ENCODE measurements at regions not wholly inside any gene's neighbourhood (a gene's known extent, or its start where the extent isn't known, plus 50 kb on each side); places are given as distances from the start of the nearest gene placed in this dataset.
A peak's percentile ranks its signal among the peaks of the same experiment; 100 is the strongest.

GRCh38 chr12:61717986-61718385, 542.2 kb upstream of the USP15 start:
- Histone ChIP-seq H3K79me1 (ENCODE audit: low read length) (no peaks in the 10 kb centered on the region), H3K4me2 (ENCODE audit: low read length) (no peak overlapping the region), H3K27ac (ENCODE audit: low read depth, low read length) (no peak overlapping the region), H4K12ac (ENCODE audit: low read depth, low read length) (no peak overlapping the region), H3K18ac (ENCODE audit: low read length) (no peak overlapping the region), H3K4me1 (ENCODE audit: control insufficient read depth in 1 of 2, insufficient read depth in 2 of 2, low read length in 2 of 2) (no peaks in the 10 kb centered on the region), H2BK12ac (ENCODE audit: low read length) (no peak overlapping the region), H3K79me2 (ENCODE audit: control insufficient read depth, insufficient read depth, low read length, poor library complexity) (no peaks in the 10 kb centered on the region), H3K9ac (ENCODE audit: low read length) (no peak overlapping the region), H3K14ac (ENCODE audit: low read length) (no peak overlapping the region), H3K23ac (ENCODE audit: low read length) (no peak overlapping the region), H2BK120ac (ENCODE audit: insufficient read depth, low read length, poor library complexity) (no peak overlapping the region), H2BK5ac (ENCODE audit: low read depth, low read length, poor library complexity) (no peak overlapping the region), H4K8ac (ENCODE audit: low read depth, low read length) (no peak overlapping the region), H3K4me3 (ENCODE audit: low read depth, low read length) (no peak overlapping the region), H2AK5ac (ENCODE audit: low read length) (no peak overlapping the region), H3K36me3 (ENCODE audit: control insufficient read depth in 1 of 2, insufficient read depth in 2 of 2, low read length in 2 of 2) (no peaks in the 10 kb centered on the region), H3K4ac (ENCODE audit: low read depth, low read length) (no peak overlapping the region), H3K9me3 (ENCODE audit: insufficient read depth, low read depth, low read length) (no peaks in the 10 kb centered on the region), H2AFZ (ENCODE audit: insufficient read depth, low read length, poor library complexity) (no peak overlapping the region), H4K91ac (ENCODE audit: low read depth, low read length) (no peak overlapping the region), H3K27me3 (ENCODE audit: insufficient read depth, low read length) (no peaks in the 10 kb centered on the region)
- DNase-seq, result no peak
- WGBS (ENCODE audit: extremely low coverage, insufficient coverage, insufficient read length), result no CpG with 5 or more reads among the region's 4 CpGs

- Histone ChIP-seq H3K23ac (ENCODE audit: low read length) (no peak overlapping the region), H3K9me3 (ENCODE audit: insufficient read depth, low read depth, low read length) (no peaks in the 10 kb centered on the region), H3K9ac (ENCODE audit: low read length) (no peak overlapping the region), H3K14ac (ENCODE audit: low read length) (no peak overlapping the region), H3K4me1 (ENCODE audit: control insufficient read depth in 1 of 2, insufficient read depth in 2 of 2, low read length in 2 of 2) (no peaks in the 10 kb centered on the region), H3K27me3 (ENCODE audit: insufficient read depth, low read length) (no peaks in the 10 kb centered on the region), H2BK5ac (ENCODE audit: low read depth, low read length, poor library complexity) (no peak overlapping the region), H2BK120ac (ENCODE audit: insufficient read depth, low read length, poor library complexity) (no peak overlapping the region), H3K79me2 (ENCODE audit: control insufficient read depth, insufficient read depth, low read length, poor library complexity) (no peaks in the 10 kb centered on the region), H3K4me2 (ENCODE audit: low read length) (no peak overlapping the region), H3K4ac (ENCODE audit: low read depth, low read length) (no peak overlapping the region), H4K8ac (ENCODE audit: low read depth, low read length) (no peak overlapping the region), H3K36me3 (ENCODE audit: control insufficient read depth in 1 of 2, insufficient read depth in 2 of 2, low read length in 2 of 2) (no peaks in the 10 kb centered on the region), H4K91ac (ENCODE audit: low read depth, low read length) (no peak overlapping the region), H2AK5ac (ENCODE audit: low read length) (no peak overlapping the region), H3K27ac (ENCODE audit: low read depth, low read length) (no peak overlapping the region), H4K12ac (ENCODE audit: low read depth, low read length) (no peak overlapping the region), H2BK12ac (ENCODE audit: low read length) (no peak overlapping the region), H3K18ac (ENCODE audit: low read length) (no peak overlapping the region), H3K79me1 (ENCODE audit: low read length) (no peaks in the 10 kb centered on the region), H2AFZ (ENCODE audit: insufficient read depth, low read length, poor library complexity) (no peak overlapping the region), H3K4me3 (ENCODE audit: low read depth, low read length) (no peak overlapping the region)
- no CpG with 5 or more reads among the region's 1 CpG for WGBS (ENCODE audit: extremely low coverage, insufficient coverage, insufficient read length)
- DNase-seq, result no peak
Measured at GRCh38 chr12:61739925-61740324, 520.3 kb upstream of the USP15 start.

DNA sequence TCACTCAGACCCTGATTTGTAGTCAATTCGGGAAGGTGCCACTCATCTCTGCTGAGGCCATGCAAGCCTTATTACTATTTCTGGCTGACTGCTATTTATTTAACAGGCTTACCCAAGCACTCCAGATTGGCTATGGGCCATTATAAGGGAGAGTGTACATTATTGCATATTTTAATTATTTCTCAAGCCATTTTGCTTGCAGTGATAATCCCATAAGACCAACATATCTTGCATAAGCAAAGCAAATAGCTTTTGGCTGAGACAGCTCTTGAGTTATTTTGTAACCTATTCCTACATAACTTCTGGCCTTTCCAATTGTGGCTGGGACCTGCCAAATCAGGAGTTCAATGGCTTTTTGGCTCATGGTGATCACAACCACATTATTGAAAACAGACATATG, 509.6 kb upstream of the USP15 start:
- Histone ChIP-seq H4K12ac (ENCODE audit: low read depth, low read length) (no peak overlapping the region), H3K4ac (ENCODE audit: low read depth, low read length) (no peak overlapping the region), H3K36me3 (ENCODE audit: control insufficient read depth in 1 of 2, insufficient read depth in 2 of 2, low read length in 2 of 2) (no peaks in the 10 kb centered on the region), H2AFZ (ENCODE audit: insufficient read depth, low read length, poor library complexity) (no peak overlapping the region), H2BK12ac (ENCODE audit: low read length) (no peak overlapping the region), H3K4me3 (ENCODE audit: low read depth, low read length) (no peak overlapping the region), H3K14ac (ENCODE audit: low read length) (no peak overlapping the region), H4K91ac (ENCODE audit: low read depth, low read length) (no peak overlapping the region), H4K8ac (ENCODE audit: low read depth, low read length) (no peak overlapping the region), H2BK5ac (ENCODE audit: low read depth, low read length, poor library complexity) (no peak overlapping the region), H3K9ac (ENCODE audit: low read length) (no peak overlapping the region), H3K79me1 (ENCODE audit: low read length) (no peaks in the 10 kb centered on the region), H2BK120ac (ENCODE audit: insufficient read depth, low read length, poor library complexity) (no peak overlapping the region), H3K27ac (ENCODE audit: low read depth, low read length) (no peak overlapping the region), H3K4me2 (ENCODE audit: low read length) (no peak overlapping the region), H3K18ac (ENCODE audit: low read length) (no peak overlapping the region), H3K4me1 (ENCODE audit: control insufficient read depth in 1 of 2, insufficient read depth in 2 of 2, low read length in 2 of 2) (no peaks in the 10 kb centered on the region), H3K27me3 (ENCODE audit: insufficient read depth, low read length) (no peaks in the 10 kb centered on the region), H3K9me3 (ENCODE audit: insufficient read depth, low read depth, low read length) (no peaks in the 10 kb centered on the region), H2AK5ac (ENCODE audit: low read length) (no peak overlapping the region), H3K23ac (ENCODE audit: low read length) (no peak overlapping the region), H3K79me2 (ENCODE audit: control insufficient read depth, insufficient read depth, low read length, poor library complexity) (no peaks in the 10 kb centered on the region)
- DNase-seq, result peak in 1 of 2 donors; percentile 6
- no CpG with 5 or more reads among the region's 1 CpG for WGBS (ENCODE audit: extremely low coverage, insufficient coverage, insufficient read length)

DNA sequence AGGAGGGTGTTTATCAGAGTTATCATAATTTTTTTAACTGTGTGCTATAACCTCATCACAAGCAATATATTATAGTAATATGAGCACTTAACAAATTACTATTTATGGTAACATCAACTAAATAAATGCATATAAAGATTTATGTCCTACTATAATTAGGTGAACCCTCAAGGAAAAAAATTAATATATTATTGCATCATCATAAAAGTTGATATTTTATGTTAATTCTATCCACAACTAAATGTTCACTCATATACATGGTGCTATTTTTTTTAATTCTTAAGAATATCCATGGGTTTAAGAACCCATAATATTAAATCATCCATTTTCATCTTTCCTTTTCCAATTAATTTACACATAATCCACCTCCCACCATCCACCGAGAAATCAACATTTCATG, 506.0 kb upstream of the USP15 start:
- Histone ChIP-seq H2AK5ac (ENCODE audit: low read length) (no peak overlapping the region), H3K4me3 (ENCODE audit: low read depth, low read length) (no peak overlapping the region), H3K14ac (ENCODE audit: low read length) (no peak overlapping the region), H2BK5ac (ENCODE audit: low read depth, low read length, poor library complexity) (no peak overlapping the region), H3K4me2 (ENCODE audit: low read length) (no peak overlapping the region), H3K27ac (ENCODE audit: low read depth, low read length) (no peak overlapping the region), H3K79me1 (ENCODE audit: low read length) (no peaks in the 10 kb centered on the region), H3K79me2 (ENCODE audit: control insufficient read depth, insufficient read depth, low read length, poor library complexity) (no peaks in the 10 kb centered on the region), H3K9ac (ENCODE audit: low read length) (no peak overlapping the region), H3K23ac (ENCODE audit: low read length) (no peak overlapping the region), H4K91ac (ENCODE audit: low read depth, low read length) (no peak overlapping the region), H3K36me3 (ENCODE audit: control insufficient read depth in 1 of 2, insufficient read depth in 2 of 2, low read length in 2 of 2) (no peaks in the 10 kb centered on the region), H2AFZ (ENCODE audit: insufficient read depth, low read length, poor library complexity) (no peak overlapping the region), H4K8ac (ENCODE audit: low read depth, low read length) (no peak overlapping the region), H3K18ac (ENCODE audit: low read length) (no peak overlapping the region), H4K12ac (ENCODE audit: low read depth, low read length) (no peak overlapping the region), H3K27me3 (ENCODE audit: insufficient read depth, low read length) (no peaks in the 10 kb centered on the region), H3K4ac (ENCODE audit: low read depth, low read length) (no peak overlapping the region), H2BK120ac (ENCODE audit: insufficient read depth, low read length, poor library complexity) (no peak overlapping the region), H3K4me1 (ENCODE audit: control insufficient read depth in 1 of 2, insufficient read depth in 2 of 2, low read length in 2 of 2) (no peaks in the 10 kb centered on the region), H3K9me3 (ENCODE audit: insufficient read depth, low read depth, low read length) (no peaks in the 10 kb centered on the region), H2BK12ac (ENCODE audit: low read length) (no peak overlapping the region)
- WGBS (ENCODE audit: extremely low coverage, insufficient coverage, insufficient read length), result 93% methylated on average over 1 of the region's 1 CpG
- no peak for DNase-seq

Measured in trophoblast cell (in vitro differentiated cells and primary cell).